HS-27A (cell line): ENCODE measurements at regions not wholly inside any gene's neighbourhood (a gene's known extent, or its start where the extent isn't known, plus 50 kb on each side); places are given as distances from the start of the nearest gene placed in this dataset.
"Not testable (repeated sequence)": the region's sequence is repeated elsewhere in the genome, so short reads cannot be mapped to it uniquely, and the experiment has no call there.

Source experiments
- DNase-seq: peaks from one replicate; pipeline ENCODE4 v3.0.0-alpha.2; 2012; ENCODE audit warnings: low read depth, missing footprints

DNA sequence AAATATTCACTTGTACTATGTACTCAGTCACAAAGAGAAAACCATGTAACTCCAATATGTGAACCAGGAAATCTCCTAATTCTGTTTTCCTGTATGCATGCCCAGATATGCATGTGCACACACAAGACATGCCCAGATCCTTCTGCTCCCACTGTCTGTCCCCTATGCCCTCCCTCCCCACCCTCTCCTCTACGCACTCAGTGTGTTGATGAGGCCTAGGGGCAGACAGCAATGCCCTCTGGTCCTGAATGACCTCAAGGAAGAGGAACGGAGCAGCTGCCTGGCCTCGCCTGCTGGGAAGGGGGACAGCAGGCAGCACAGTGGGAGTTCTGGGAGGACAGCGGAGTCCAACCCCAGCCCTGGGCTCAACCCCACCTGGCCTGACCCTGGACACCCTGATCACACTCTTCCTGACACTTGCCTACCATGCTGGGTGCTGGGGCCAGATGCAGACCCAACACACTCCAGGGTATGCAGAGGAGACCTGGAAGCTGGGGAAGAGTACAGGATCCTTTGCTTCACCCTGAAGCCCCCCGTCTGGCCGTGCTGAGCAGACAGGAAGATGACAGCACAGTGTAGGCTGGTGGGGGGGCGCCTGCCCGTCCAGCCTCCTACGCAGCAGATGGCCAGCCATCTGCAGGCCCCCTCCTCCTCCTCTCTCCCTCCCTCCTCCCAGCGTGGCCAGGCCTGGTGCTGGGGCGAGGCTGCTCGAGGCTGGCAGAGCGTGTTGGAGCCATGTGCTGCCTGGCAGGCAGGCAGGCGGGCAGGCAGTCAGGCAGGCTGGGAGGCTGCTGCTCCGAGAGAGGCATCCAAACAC, 106.6 kb upstream of the NCOR2 start:
- DNase-seq: no peak

DNA sequence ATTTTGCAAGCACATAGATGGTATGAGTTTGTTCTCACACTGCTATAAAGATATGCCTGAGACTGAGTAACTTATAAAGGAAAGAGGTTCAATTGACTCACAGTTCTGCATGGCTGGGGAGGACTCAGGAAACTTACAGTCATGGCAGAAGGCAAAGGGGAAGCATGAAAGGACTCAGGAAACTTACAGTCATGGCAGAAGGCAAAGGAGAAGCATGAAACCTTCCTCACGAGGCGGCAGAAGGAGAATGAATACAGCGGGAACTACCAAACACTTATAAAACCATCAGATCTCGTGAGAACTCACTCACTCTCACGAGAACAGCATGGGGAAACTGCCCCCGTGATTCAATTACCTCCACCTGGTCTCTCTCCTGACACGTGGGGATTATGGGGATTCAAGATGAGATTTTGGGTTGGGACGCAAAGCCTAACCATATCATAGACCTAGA, 101.9 kb upstream of the NCOR2 start:
- DNase-seq: not testable (repeated sequence)

DNA sequence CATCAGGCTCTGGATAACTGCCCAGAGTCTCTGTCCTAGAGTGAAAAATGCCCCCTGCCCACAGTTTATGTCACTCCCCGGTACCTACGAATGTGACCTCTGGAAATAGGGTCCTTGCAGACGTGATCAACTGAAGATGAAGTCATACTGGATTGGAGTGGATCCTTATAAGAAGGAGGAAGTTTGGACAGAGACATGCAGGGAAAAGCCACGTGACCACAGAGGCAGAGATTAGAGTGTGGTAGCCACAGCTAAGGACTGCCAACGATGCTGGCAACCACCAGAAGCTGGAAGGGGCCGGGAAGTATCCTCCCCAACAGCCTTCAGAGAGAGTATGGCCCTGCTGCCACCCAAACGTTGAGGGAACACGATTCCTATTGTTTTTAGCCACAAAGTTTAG, 101.2 kb upstream of the NCOR2 start:
- DNase-seq: no peak

DNA sequence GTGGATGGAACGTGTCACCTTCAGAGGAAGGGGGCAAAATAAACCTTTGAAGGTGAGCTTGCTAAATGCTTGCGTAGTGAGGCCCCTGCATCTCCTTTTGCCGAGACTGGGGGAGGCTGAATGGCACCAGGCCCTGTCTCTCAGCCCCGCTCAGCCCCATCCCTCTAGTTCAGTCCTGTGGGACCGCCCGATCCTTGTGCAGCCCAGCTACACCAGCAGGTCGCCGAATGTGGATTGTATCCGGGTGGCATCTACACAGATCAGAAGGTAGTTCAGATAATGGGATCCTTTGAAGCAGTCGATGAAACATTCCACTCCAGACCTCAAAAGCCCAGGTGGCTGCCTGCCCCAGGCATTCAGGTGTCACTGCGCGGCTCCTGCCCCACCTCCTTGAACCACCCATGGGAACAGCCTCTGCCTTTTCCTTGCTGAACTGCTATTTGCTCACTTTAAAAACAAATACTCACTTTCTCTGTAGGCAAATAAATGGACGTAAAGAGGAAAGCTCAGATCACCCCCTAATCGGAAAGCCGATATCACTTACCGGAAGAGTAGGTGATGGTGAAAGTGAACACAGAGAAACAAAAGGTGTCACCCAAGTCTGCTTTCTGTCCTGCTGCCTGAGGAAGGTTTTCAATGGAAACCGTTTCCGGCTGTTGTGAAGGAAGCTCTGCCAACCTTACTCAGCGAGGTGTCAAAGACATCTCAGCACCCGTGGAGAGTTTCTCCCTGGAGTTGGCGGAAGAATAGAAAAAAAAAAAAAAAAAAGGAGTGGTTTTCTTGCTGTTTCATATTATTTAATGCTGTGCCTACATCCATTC, 100.3 kb upstream of the NCOR2 start:
- DNase-seq: no peak

DNA sequence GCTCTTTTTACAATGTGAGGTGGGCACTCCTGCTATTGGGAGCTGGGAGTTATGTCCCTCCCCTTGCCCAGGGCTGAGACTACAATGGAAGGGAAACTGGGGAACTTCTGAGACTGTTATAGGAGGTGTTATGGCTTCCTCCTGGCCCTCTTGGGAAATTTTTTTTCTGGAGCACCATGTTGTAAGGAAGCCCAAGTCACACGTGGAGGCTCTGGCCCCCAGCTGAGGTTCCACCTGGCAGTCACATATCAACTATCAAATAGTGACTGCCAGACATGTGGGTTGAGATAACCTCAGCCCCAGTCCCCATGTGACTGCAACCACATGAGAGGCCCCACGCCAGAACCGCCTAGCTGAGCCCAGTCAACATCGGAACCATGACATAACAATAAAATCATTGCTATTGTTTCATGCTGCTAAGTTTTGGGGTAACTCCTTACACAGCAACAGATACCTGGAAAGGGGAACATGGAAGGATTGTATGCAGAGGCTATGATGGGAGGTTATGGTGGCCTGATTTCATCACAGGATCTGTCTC, 99.4 kb upstream of the NCOR2 start:
- no peak for DNase-seq

DNA sequence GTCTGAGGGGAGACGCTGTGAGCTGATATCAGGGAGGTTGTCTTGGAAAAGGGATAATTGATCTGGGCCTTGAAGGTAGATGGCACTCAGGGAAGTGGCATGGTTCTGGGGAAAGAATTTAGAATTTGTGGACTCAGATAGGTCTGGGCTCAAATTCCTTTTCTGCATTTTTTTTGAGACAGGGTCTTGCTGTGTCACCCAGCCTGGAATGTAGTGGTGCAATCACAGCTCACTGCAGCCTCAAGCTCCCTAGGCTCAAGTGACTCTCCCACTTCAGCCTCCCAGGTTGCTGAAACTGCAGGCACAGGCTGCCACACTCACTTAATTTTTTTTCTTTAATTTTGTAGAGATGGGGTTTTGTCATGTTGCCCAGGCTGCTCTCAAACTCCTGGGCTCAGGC, 98.1 kb upstream of the NCOR2 start:
- peak; percentile 34 for DNase-seq

DNA sequence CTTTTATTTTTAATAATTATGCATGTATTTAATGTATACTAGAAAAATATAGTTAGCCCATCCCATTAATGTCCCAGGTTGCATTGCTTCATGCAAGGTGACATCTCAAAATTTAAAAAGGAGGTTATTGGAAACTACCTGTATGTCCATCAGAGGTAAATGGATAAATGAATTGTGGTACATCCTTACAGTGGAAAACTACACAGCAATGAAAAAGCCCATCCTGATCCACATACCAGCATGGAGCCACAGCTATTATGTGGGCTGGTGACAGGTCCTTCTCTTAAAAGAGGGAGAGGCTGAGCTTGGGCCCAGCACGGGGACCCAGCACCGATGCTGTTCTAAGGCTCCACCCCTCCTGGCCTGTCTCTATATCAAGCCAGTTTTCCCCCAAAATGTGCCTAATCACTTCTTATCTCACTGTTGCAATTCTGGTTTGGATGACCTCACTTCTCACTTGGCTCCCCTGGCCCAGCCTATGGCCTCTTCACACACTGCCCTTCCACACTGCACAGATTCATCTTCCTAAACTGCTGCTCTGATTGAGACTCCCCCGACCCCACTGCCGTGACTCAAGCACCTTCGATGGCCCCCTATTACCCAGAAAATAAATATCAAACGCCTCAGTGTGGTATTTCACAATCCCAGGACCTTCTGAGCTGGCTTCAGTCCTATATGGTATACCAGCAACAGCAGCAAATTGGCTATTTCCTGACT, 97.1 kb upstream of the NCOR2 start:
- DNase-seq: no peak

DNA sequence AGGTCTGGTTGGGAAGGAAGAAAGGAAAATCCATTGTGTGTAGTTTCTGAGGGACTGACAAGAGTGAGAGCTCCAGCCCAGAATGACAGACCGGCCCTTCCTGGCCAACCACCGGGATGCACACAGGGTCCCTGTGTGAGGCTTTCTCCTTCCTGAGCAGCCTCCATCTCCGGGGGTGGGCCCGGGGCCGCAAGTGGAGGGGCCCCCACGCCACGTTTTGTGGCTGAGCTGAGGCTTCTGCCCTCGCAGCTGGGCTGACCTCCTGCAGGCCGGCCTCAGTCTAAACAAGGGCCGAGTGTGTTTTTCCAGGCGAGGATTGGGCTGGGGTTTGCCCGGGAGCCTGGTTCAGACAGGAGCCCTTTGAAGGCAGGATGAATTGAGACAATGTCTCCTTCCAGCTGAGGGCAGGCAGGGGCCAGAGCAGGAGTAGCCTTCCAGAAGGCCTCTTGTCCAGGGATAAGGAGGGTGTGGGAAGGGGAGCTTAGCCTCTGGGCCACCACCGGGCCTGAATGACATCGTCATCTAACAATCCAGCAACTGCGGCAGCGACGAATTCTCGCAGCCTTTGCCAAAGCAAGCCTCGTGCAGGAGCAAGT, 96.5 kb upstream of the NCOR2 start:
- DNase-seq: no peak

DNA sequence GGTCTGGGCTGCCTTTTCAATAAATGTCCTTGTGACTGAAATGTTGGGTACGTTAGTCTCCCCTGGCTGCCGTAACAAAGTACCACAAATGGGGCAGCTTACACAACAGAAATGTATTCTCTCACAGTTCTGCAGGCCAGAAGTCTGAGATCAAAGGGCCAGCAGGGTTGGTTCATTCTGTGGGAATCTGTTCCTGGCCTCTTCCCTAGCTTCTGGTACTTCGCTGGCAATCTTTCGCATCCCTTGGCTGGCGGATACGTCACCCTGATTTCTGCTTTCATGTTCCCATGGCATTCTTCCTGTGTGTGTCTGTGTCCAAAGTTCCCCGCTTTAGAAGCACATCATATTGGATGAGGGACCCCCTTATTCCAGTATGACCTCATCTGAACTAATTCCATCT, 95.8 kb upstream of the NCOR2 start:
- no peak for DNase-seq

DNA sequence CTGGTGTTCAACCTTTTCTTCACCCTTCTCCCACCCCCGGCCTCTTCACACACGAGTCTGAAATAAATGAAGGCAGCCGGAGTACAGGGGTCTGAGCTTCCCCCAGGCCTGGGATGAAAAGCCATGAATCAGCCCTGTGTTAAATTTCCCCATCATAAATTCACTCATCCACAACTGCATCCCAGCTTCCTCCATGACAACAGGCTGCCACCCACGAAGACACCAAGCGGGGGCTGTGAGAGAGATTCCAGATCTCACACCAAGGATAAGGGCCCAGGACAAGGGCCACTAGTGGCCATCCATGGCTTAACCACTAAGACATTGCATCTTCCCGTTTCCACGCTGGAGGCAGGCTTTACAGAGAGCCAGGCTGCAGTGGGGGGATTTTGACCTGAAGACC, 93.9 kb upstream of the NCOR2 start:
- no peak for DNase-seq

DNA sequence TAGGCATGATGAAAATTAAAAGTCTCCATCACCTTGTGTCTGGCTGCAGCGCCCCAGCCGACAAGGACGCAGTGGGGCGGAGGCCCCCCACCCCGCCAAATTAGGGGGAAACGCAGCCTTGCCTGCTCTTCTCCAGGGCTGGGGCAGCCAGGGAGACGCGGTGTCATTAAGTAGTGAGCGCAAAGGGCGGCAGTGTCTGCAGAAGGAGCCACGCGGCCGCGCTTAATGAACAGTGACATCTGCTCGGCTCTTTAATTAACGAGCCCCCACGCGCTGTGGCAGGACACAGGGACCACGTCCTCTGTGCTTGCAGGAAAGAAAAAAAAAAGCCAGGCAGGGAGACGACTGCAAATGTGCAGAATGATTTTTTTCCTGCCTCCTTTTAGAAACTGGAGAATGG, 93.4 kb upstream of the NCOR2 start:
- no peak for DNase-seq

DNA sequence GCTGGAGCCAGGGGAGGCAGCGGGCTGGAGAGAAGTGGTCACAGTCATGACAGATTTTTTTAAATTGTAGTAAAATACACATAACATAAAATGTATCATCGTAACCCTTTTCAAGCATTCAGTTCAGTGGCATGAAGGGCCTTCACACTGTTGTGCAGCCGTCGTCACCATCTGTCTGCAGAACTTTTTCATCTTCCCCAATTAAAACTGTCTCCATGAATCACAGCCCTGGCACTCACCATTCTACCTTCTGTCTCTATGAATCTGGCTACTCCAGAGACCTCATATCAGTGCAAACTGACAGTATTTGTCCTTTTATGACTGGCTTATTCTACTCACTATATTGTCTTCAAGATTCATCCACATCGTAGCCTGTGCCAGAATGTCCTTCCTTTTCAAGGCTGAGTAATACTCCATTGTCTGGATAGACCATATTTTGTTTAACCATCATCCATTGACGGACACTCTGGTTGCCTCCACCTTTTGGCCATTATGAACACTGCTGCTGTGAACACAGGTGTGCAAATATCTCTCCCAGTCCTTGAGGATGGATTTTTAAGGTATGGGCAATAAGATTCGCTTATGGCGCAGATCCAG, 91.5 kb upstream of the NCOR2 start:
- DNase-seq: no peak

DNA sequence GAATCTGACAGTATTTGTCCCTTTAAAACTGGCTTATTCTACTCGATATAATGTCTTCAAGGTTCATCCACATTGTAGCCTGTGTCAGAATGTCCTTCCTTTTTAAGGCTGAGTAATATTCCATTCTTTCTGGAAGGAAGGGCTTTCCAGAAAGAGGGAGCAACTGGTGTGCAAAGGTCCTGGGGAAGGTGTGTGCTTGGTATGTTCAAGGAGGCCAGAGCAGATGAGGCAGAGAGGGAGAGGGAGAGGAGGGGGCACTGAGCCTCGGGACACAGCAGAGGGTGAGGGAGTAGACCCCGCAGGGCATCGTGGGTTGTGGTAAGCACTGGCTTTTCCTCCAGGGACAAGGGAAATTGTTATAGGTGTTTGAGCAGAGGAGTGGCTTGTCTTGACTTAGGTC, 90.9 kb upstream of the NCOR2 start:
- no peak for DNase-seq

DNA sequence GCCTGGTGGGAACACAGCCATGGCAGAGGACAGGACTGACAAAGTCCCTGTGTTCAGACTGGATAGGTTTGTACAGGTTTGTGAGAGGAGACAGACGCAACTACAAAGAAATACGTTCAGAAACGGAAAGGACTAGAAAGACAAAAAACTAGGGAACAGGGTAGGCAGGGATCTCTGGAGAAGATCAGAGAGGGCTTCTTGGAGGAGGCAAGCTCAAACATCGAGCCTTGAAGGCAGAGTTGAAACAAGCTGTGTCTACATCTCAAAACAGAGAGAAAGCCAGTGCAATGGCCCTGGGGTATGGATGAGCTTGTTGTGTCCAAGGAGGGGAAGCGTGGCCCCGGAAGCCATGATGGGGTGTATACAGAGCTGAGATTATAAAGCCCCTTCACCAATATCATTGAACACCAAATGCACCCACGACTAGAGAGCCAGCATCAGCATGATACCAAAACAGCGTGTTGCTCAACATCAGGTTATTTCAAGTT, 89.6 kb upstream of the NCOR2 start:
- DNase-seq: no peak

DNA sequence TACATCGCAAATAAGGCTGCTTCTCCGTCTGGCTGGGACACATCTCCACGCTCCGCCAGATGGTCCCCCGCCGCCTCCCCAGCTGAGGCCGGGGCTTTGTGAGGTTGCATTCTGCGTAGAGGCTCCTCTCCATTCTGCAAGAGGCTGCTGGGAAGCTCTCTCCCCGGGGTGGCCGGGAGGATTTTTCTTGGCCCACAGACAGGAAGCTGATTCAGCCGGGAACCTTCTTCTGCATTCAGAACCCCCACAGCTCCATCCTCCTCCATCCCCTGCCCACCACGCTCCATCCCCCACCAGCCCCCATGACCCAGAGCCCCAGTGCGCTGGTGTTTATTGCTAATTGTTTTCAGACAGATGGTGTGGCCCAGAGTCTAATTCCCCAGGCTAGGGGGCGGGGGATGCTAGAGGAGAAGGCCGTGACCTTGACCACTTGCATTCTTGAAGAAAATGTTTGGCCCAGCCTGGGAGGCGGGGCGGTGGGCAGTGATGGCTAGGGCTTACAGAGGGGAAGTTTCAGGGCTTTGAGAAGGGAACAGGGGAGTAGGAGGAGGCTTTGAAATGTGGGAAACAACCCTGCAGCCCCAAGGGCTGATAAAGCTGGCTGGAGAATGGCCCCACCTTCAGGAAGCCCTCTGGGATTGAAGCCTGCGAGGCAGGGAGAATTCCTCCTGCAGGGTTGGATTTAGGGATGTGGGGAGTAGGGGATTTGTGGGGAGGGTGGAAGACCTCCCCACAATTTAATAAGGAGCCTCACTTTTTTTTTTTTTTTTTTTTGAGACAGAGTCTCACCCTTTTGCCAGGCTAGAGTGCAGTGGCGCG, 88.5 kb upstream of the NCOR2 start:
- peak; percentile 76 for DNase-seq

DNA sequence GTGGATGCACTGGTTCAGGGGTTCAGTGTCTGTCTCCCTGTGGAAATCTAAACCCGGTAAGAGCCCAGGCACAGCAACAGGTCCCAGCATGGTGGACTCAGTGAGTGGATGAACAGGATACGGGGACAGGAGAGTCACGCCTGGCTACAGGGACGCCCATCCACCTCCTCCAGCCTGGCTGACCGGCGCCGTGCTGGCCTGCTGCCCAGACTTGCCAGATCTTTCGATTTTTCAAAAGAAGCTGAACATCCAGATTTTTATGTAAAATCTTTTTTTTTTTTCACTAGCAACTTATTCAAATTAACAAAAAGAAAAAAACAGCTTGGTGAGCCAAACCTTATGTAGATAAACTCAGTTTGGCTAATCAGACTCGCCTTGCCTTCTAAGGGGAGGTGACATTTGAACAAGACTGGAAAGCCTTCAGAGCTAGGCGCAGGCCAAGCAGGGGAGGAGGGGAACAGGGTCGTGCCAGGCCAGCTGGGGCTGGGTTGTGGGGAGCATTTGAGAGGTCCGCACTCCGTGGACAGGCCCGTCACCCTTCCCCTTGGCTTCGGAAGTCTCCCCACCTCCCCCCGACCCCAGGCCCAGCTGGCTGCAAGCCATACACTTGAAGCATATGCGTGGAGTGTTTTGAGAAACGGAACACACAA, 87.8 kb upstream of the NCOR2 start:
- DNase-seq: peak; percentile 27

DNA sequence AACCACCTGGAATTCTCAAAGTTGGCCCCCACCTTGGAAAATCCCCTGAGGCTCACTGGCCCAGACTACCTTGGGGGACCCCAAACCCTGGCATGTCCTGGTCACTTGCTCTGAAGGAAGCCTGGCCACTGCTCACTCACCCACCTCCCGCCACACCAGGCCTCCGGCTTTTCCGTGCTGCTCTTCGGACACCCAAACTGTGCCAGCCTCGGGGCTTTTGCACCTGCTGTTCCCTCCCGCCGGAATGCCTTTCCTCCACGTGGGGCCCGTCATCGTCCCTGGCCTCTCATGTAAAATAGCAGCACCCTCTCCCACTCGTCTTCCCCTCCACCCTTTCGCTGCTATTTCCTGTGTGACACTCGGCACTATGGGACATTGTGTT, 87.2 kb upstream of the NCOR2 start:
- no peak for DNase-seq

DNA sequence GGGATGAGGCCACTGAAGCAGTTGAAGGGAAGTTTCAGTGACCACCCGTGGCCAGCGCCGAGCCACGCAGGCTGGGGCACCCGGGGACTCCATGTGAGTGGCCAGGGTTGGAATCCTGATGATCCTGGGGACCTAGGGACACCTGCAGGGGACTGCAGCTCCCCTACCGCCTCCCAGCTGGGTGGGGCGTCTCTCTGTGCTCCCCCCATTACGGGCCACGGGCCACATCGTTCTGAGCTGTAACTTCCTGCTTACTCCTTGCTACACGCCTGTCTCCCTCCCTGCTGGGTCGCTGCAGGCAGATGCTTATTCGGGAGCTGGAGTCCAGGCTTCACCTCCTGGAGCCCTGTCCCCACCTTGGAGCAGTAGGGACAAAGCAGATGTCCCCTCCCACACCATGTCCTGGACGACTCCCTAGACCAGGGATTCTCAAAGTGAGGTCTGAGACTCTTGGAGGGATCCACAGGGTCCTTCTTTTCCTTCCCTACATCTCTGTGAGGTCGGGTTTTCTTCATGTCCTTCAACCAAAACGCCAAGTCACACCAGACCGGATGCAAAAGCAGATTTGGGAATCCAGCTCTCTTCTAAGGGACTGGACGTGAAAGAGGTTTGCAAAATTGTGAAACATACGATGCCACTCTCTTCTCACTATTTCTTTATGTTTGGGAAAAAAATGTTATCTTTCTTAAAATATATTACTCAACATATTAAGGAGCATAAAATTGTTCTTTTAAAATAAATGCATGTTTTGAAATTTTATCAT, 85.9 kb upstream of the NCOR2 start:
- no peak for DNase-seq

DNA sequence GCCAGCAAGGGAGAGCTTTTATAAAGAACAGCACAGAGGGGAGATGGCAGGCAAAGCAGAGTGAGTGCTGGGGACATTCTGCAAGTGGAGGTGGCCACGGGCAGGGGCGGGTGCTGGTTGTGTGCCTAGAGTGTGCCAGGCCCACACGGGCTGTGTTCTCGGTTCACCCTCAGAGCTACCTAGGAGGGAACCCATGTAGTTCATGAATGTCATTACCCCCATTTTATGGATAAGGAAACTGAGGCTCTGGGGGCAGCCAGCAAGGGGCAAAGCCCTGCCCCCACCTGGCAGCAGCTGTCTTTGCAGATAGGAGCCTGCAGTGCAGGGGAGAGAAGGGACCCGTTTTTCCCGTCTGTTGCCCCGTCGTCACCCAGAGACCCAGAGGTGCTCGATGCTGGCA, 85.2 kb upstream of the NCOR2 start:
- DNase-seq: no peak
